LHCN-M2 (cell line): ENCODE measurements at regions not wholly inside any gene's neighbourhood (a gene's known extent, or its start where the extent isn't known, plus 50 kb on each side); places are given as distances from the start of the nearest gene placed in this dataset.

Experiments used
- DNase-seq: peaks from one replicate; pipeline ENCODE4 v3.0.0-alpha.2; 2012; ENCODE audit warnings: low read depth

DNA sequence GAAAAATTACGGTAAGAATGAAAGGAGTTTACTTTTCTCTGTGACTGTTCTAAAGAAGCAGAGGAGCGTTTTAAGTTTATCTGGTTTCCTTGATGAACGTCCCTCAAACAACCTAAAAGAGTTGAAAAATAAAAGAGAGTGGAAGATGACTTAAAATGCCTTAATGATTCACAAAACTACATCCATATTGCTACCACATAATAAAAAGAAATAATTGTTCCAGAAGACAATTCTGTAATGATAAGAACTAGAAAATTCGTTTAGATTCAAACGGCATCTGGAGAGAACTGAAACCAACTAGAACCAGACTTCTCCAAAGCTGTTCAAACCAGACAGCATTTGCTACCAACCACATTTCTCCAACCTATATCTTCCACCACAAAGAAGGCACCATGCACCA, 68.1 kb downstream of the TEKT4 start:
- no peak for DNase-seq

DNA sequence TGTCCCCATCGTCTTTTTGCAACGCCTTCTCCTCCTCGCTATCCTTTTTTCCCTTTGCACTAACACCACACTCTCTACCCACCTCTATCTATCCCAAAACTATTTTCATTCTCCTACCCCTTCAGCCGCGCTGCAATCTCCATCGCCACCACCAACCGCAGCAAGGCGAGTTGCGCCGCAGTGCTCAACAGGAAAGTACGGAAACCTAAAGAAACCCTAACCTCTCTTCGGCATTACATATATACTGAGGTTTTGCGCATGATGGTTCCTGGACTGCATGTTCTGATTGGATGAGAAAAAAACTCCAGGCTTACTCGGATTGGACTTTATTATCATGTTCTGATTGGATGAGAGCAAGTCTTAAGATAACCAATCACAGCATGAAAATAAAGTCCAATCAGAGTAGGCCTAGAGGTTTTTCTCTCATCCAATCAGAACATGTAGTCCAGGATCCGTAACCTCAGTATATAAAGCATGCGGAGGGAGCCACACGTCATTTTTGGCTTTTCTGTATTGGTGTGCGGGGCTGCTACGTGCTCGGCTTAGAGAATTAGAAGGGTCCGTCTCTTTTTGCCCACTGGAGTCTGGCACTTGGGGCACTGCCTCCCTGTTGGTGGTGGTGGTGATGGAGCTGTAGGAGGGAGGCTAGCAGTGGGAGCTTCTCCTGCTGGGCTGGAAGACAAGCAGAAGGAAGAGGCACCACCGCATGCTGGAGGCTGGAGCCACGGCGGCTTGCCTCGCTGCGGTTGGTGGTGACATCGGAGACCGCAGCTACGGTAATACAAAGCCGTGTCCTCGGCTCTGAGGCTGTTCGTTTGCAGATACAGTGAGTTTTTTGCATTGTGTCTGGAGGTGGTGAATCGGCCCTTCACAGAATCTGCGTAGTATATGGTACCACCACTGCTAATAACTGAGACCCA, 76.1 kb downstream of the TEKT4 start:
- DNase-seq, result no peak

DNA sequence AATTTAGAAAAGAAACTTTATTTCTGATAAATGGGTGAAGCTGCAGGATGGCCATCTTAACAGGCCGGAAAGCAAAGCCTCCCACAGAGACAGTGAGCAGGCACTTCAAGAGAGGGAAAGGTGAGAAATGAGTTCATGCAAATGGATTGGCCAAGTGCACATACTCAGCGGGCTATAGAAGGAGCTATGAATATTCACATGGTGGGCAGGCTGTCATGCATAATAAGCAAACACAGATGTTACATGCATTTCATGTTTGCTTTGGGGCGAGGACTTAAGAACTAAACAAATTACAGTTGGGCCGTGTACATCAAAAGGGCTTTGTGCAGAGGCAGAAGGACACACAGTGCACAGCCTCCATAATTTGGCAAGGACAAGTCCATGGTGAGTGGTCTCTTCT, 69.8 kb upstream of the MAL start:
- DNase-seq, result no peak

DNA sequence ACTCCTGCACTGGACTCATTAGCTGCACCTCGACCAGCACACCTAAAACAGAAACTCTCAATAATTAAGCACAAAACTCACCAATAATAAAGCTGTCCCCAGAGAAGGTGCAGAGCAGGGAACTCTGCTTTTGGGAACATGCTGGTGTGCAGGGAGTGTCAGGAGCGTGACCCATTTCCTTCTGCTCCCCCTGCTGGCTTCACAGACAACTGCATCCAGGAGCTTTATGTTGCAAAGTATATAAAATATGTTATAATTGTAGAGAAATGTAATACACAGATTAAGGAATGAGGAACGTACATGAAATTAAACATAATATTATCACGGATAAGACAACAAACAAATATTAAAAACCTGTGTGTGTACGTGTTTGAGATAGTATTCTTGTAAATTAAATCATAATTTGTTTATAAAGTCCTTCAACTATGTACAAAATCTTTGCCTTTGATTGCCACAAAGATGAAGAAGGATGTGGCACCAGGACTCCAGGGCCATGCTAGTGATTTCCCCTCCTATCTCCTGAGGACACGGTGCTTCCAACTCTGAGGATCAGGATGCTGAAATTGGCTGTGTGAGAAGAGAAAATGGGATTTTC, 68.6 kb upstream of the MAL start:
- peak; percentile 21 for DNase-seq

DNA sequence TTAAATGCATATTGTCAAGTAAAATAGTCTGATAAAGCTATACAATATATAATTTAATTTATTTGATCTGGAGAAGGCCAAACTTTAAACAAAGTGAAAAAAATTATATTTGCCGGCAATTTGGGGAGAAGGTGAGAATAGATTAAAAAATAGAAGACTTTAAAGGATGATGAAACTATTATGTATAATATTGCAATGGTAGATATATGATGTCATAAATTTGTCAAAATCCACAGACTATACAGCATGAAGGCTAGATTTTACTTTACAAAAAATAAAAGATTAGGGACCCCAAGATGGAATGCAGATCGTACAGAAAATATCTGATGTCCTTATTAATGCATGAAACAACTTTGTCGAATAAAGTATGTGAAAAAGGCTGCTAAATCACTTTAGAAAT, 67.3 kb upstream of the MAL start:
- DNase-seq, result no peak

DNA sequence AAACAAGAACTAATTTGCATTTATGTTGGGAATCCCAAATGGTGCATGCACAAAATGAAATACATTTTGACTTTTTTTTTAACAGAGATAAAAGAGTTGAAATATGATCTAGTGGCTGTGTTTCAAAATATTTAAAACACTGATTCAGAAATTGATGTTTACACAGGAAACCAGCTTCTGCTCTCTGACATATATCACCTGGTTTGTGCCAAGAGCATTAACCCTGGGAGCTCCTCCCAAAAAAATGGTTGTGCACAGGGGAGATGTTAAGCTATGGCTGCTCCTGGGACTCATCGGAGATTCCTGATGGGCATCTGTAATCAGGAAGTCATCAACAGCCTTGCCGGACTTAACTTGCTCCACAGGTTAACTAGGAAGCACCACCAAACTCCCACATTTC, 65.2 kb upstream of the MAL start:
- DNase-seq, result no peak

DNA sequence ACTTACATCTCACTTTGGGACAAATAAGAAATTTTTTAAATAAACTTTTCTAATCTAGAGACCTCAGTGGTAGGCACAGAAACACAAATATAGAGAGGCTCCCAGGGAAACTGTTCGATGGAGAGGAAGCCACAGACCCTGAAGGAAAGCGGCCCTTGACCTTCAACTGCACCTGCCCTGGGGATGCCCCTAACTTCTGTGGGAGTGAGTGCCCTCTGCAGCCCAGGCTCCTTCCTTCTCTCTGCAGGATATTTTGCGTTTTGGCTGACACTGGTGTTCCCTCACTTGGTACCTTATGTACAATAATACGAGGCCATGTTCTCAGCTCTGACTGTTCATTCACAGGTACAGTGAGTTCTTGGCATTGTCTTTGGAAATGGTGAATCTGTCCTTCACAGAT, 64.8 kb upstream of the MAL start:
- no peak for DNase-seq

DNA sequence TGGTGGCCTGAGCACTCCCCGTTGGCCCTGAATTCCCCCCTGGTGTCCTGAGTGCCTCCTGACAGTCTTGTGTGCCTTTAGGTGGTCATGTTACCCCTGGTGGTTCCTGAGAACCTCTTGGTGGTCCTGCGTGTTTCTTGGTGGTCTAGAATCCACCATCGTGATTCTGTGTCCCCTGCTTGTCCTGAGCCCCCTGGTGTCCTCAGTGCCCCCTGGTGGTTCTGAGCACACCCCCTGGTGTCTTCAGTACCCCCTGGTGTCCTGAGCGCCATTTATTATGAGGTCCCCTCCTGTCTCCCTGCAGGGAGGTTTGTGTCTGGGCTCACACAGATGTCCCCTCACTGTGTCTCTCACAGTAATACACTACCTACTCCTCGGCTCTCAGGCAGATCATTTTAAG, 61.3 kb upstream of the MAL start:
- no peak for DNase-seq

DNA sequence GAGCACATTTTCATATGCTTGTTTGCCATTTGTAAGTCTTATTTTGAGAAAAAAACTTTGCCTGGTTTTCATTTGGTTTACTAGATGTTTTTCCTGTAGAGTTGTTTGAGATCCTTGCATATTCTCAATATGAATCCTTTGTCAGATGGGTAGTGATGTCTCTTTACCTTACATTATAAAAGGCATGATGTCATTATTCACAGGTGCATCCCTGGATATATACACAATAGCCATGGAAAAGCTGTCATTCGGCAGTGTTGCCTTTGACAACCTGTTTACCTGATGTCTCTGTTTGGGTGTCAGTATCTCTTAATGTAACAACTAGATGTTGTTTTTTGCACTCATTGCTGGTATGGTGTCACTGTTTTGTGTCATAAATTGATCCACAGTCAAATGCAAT, 58.8 kb upstream of the MAL start:
- DNase-seq, result no peak

DNA sequence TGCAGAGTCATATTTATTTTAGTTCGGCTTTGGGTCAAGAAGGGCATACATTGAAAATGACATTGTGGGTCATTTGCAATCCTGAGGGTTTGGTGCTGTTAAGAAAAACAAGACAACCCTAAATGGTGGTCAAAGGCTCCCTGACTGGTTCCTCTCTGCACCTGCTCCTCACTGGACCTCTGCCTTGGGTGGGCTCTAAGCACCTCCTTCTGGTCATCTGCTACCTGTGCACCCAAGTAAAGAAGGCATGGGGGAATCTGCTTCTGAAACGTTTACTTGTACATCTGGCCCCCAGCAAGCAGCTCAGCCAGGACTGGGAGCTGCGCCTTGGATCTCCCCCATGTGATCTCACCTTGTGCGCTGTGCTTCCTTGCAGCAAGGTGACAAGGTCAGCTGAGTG, 55.2 kb upstream of the MAL start:
- no peak for DNase-seq
